Fibroblast of the aortic adventitia (primary cell): ENCODE measurements at regions not wholly inside any gene's neighbourhood (a gene's known extent, or its start where the extent isn't known, plus 50 kb on each side); places are given as distances from the start of the nearest gene placed in this dataset.

Source experiments
- DNase-seq: peaks from one replicate; pipeline ENCODE4 v3.0.0-alpha.2; 2010; ENCODE audit warnings: low read depth
- H3K4me3 ChIP-seq: 2 replicates; pipeline ENCODE4 v1.5.1; 2011; ENCODE audit warnings: low read depth, mild to moderate bottlenecking, control low read depth, low read length, moderate library complexity
- TF ChIP-seq, protein P1 (sequence below): IDR thresholded peaks from 2 replicates; pipeline ENCODE4 v1.5.1; 2011; ENCODE audit warnings: mild to moderate bottlenecking, low read length, control low read depth, inconsistent platforms; ENCODE audit not compliant: insufficient read depth

DNA sequence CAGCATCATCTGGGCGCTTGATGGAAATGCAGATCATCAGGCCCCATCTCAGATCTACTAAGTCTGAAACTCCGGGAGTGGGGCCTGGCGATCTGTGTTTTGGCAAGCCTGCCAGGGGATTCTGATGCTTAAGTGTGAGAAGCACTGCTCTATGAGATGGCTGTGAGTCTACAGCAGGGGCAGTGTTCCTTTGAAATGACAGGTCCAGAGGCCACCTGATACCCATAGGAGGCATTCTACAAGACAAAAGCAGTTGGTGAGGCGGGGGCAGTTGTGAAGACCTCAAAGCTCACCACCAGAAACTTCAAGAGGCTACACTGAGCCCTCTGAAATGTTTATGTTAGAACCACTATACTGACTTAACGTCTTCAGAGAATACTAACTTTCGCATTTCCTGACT lies 86.9 kb upstream of the SPATA31D4 start:
- TF ChIP-seq, protein P1, sequence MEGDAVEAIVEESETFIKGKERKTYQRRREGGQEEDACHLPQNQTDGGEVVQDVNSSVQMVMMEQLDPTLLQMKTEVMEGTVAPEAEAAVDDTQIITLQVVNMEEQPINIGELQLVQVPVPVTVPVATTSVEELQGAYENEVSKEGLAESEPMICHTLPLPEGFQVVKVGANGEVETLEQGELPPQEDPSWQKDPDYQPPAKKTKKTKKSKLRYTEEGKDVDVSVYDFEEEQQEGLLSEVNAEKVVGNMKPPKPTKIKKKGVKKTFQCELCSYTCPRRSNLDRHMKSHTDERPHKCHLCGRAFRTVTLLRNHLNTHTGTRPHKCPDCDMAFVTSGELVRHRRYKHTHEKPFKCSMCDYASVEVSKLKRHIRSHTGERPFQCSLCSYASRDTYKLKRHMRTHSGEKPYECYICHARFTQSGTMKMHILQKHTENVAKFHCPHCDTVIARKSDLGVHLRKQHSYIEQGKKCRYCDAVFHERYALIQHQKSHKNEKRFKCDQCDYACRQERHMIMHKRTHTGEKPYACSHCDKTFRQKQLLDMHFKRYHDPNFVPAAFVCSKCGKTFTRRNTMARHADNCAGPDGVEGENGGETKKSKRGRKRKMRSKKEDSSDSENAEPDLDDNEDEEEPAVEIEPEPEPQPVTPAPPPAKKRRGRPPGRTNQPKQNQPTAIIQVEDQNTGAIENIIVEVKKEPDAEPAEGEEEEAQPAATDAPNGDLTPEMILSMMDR, result no peak
- no peak overlapping the region for H3K4me3 ChIP-seq
- DNase-seq, result no peak

DNA sequence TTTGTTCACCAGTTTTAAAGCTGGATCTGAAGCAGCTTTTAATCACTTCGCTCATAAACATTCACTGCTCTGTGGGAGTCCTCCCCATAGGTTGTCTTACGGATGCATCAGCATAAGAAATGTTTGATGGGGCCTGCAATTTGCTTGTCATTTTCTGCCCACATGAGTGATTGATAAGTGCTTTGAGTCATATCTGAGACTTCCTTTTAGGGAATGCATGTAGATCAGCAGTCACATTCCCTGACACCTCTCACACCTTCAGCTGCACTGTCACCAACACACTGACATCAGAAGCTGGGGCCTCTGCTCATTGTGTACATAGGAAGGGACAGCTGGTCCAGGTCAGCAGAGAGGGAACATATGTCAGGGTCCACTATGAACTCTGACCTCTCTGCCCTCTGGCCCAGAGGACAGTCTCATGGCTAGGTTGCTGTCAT lies 84.1 kb upstream of the SPATA31D4 start:
- DNase-seq, result no peak
- TF ChIP-seq, protein P1, result no peak
- no peak overlapping the region for H3K4me3 ChIP-seq

DNA sequence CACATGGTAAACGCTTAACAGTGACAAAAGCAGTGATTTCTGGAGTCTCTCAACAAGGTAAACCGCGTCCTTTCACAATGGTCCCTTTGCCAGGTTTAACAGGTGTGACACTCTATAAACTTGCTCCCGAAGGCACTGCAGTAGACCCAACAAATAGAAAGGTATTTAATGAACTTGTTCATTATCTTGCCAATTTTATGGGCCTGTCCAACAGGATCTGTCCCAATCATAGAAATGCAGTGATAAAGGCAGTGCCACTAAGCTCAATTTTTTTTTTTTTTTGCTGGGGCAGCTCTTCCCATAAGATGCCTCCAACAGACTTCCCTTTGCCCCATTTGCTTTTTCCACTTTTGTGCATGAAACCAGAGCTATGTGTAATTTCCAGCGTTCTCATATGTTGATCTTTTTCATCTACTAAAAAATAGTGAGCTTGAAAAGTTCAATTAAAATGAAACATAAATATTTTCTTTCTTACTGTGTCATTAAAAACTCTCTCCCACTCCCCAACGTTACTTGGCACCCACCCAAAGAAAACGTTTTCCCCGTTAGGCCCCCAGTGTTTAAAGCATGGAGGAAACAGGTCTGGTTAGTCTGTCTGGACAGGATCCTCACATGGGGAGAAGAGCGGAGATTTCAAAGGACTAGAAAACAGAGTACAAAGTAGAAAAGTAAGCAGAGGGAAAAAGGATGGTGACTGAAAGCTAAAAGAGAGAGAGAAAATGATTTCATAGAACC lies 80.9 kb upstream of the SPATA31D4 start:
- no peak overlapping the region for H3K4me3 ChIP-seq
- DNase-seq, result no peak
- TF ChIP-seq, protein P1, result no peak

DNA sequence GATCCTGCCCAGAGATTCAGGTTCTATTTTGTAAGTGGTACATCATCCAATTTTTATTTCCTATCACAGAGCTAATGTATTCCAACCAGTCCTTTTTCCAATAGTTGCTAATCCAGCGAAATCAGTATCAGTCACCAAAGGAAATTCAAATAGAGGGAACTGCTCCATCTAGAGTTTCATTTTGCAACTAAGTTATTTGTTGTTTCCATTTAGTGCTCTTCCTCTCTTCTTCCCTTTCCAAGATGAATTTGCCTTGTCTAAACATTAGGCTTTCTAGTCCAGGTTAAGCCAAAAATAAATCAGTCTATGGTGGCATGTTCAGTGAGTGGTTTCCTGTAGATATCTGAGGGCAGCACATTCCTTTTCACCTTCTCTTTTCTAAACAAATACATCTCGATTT lies 79.8 kb upstream of the SPATA31D4 start:
- no peak overlapping the region for H3K4me3 ChIP-seq
- TF ChIP-seq, protein P1, result peak; percentile 55
- peak; percentile 74 for DNase-seq

DNA sequence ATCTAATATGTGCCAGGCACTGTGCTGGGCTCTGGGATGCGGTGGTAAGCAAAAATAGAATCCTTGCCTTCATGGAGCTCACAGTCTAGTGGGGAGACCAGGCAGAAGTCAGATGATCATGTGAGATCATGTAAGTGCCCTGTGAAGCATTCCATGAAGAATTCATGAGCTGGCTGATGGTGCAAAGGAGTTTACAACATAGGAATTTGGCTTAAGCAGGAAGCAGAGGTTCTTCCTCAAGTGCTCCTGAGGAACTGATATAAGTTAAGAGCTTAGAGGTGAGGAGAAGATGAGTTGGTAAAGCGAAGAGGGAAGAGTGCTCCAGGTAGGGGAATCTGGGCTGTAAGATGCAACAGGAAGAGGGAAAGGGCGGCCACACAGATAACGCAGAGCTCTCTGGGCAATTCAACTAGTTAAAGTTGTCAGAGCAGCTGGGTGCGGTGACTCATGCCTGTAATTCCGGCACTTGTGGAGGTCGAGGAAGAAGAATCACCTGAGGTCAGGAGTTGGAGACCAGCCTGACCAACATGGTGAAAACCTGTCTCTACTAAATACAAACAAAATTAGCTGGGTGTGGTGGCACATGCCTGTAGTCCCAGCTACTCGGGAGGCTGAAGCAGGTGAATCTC lies 78.5 kb upstream of the SPATA31D4 start:
- TF ChIP-seq, protein P1, result no peak
- DNase-seq, result no peak
- H3K4me3 ChIP-seq, result no peak overlapping the region

DNA sequence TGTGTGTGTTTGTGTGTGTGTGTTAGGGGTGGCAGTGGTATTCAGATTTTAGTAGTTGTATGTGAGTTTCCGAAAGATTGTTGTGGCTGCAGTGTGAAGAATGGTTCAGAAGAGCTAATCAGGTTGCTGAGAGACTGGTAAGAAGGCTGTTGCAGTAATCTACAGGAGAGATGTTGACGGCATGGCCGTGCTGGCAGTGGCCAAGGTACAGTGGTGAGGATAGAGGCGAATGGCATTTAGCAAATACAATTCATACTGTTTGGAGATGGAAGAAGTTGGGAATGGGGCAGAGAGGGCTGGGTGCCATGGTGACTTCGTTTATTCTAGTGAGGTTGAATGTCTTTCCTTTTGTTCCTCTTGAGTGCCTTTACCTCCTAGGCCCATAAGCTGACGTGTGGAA lies 77.5 kb upstream of the SPATA31D4 start:
- H3K4me3 ChIP-seq, result no peak overlapping the region
- no peak for DNase-seq
- TF ChIP-seq, protein P1, result no peak
